K562 (cell line): ENCODE measurements at regions not wholly inside any gene's neighbourhood (a gene's known extent, or its start where the extent isn't known, plus 50 kb on each side); places are given as distances from the start of the nearest gene placed in this dataset.

Experiments used
- ATAC-seq: fragments of 200-7000 bp; cut with Tn5 transposase; 3 replicates; pipeline ENCODE4 v1.9.1; 2020; ENCODE audit warnings: moderate library complexity
- BruUV-seq: library from RNA; stranded (reverse); fragments of 400-500 nt; replicated peaks from 2 replicates; lab custom pipeline; 2021; lab: Mats Ljungman, UMichigan
- CTCF ChIA-PET: fragments of 300-600 bp; formaldehyde crosslinking; extraction: SDS; loops from one replicate; lab custom pipeline; 2021; ENCODE audit warnings: low intra/inter-chr PET ratio; lab: Yijun Ruan, JAX
- POLR2A ChIA-PET: fragments of 300-600, 350-650 bp; sonication (Branson Sonifier 250); formaldehyde crosslinking; extraction: SDS; loops from one replicate; lab custom pipeline; 2021; ENCODE audit warnings: antibody characterized with exemption, inconsistent platforms; lab: Yijun Ruan, JAX
- DNase-seq, 4 experiments: peaks; one replicate each; pipeline versions ENCODE4 v3.0.0 to v3.0.0-alpha.2; 2011 to 2018; ENCODE audit warnings: low spot score in 3 of 4, mixed read lengths in 3 of 4; ENCODE audit errors: extremely low read depth in 1 of 4
- FAIRE-seq: peaks from 2 replicates; lab custom pipeline; 2011; peaks lifted over from hg19 to GRCh38; lab: Jason Lieb, UNC
- H2AFZ ChIP-seq: 2 replicates; pipeline ENCODE4 v1.6.0; 2011; ENCODE audit warnings: low read depth, low read length, control low read depth, inconsistent platforms
- H3K27ac ChIP-seq: fragments of 200-600 bp; 3 replicates; pipeline ENCODE4 v1.8.0; 2011; ENCODE audit warnings: low read depth, mild to moderate bottlenecking, control low read depth, inconsistent platforms, low read length, moderate library complexity, mixed read lengths; ENCODE audit errors: extremely low read depth
- H3K27me3 ChIP-seq, 2 experiments: fragments of 300-600 bp in 1 of 2; 2 replicates in 1 of 2; 3 replicates in 1 of 2; pipeline versions ENCODE4 v1.6.0 to v1.8.0; 2011; ENCODE audit warnings: inconsistent platforms in 2 of 2, low read length in 2 of 2, mild to moderate bottlenecking in 1 of 2, mixed read lengths in 1 of 2, moderate library complexity in 1 of 2; ENCODE audit not compliant: control insufficient read depth in 2 of 2, insufficient read depth in 2 of 2
- H3K36me3 ChIP-seq: fragments of 300-600 bp; 3 replicates; pipeline ENCODE4 v1.8.0; 2011; ENCODE audit warnings: mild to moderate bottlenecking, low read length, inconsistent platforms; ENCODE audit not compliant: control insufficient read depth, insufficient read depth
- H3K4me1 ChIP-seq, 2 experiments: fragments of 200-600 bp in 1 of 2; replicated peaks in 1 of 2; 2 replicates in 1 of 2; 3 replicates in 1 of 2; pipeline versions ENCODE4 v1.5.1 to v1.8.0; 2011; ENCODE audit warnings: inconsistent platforms in 2 of 2, low read length in 2 of 2, mild to moderate bottlenecking in 1 of 2, mixed read lengths in 1 of 2, moderate library complexity in 1 of 2; ENCODE audit not compliant: control insufficient read depth in 2 of 2, insufficient read depth in 2 of 2
- H3K4me2 ChIP-seq: 2 replicates; pipeline ENCODE4 v1.6.1; 2011; ENCODE audit warnings: low read length, control low read depth, inconsistent platforms, mixed read lengths; ENCODE audit not compliant: insufficient read depth
- H3K4me3 ChIP-seq: fragments of 200-600 bp; sonication (generic), shearing (Covaris generic); 2 replicates; pipeline ENCODE4 v1.5.1; 2016; ENCODE audit warnings: control low read depth, inconsistent platforms
- H3K79me2 ChIP-seq: fragments of 200-600 bp; 3 replicates; pipeline ENCODE4 v1.8.0; 2011; ENCODE audit warnings: low read length, inconsistent platforms; ENCODE audit not compliant: control insufficient read depth, insufficient read depth
- H3K9ac ChIP-seq, 2 experiments: 2 replicates each; pipeline versions ENCODE4 v1.6.0 to v1.6.1; 2011; ENCODE audit warnings: low read depth in 2 of 2, low read length in 2 of 2, control low read depth in 1 of 2, inconsistent platforms in 1 of 2, mild to moderate bottlenecking in 1 of 2, mixed read lengths in 1 of 2; ENCODE audit not compliant: insufficient read depth in 1 of 2
- H3K9me1 ChIP-seq: one replicate; pipeline ENCODE4 v1.6.0; 2011; ENCODE audit warnings: inconsistent platforms, mild to moderate bottlenecking, low read length, moderate library complexity; ENCODE audit not compliant: control insufficient read depth, insufficient read depth
- H3K9me3 ChIP-seq: replicated peaks from 2 replicates; pipeline ENCODE4 v1.5.1; 2011; ENCODE audit warnings: low read depth, low read length, inconsistent platforms; ENCODE audit not compliant: control insufficient read depth, insufficient read depth
- H4K20me1 ChIP-seq: replicated peaks from 2 replicates; pipeline ENCODE4 v1.6.1; 2011; ENCODE audit warnings: low read length, inconsistent platforms, mixed read lengths; ENCODE audit not compliant: control insufficient read depth, insufficient read depth
- BRD9 ChIP-seq: fragments of 450-650 bp; IDR thresholded peaks from 2 replicates; pipeline ENCODE4 v1.6.1; 2018; ENCODE audit warnings: low read depth; ENCODE audit not compliant: partially characterized antibody
- ETV6 ChIP-seq, 3 experiments: fragments of 150-350 bp in 1 of 3; sonication (generic) in 1 of 3; formaldehyde crosslinking in 1 of 3; IDR thresholded peaks; 2 replicates each; pipeline versions ENCODE4 v1.6.1 to v1.8.0; 2014 to 2022; ENCODE audit warnings: borderline replicate concordance in 2 of 3, low read depth in 2 of 3, antibody characterized with exemption in 1 of 3, low read length in 1 of 3, mild to moderate bottlenecking in 1 of 3, missing genetic modification reagents in 1 of 3
- FOXJ2 ChIP-seq: fragments of 200-800 bp; sonication (Bioruptor generic); IDR thresholded peaks from 2 replicates; pipeline ENCODE4 v1.6.1; 2016; ENCODE audit warnings: missing genetic modification characterization, missing compliant biosample characterization
- GTF2B ChIP-seq: IDR thresholded peaks from 2 replicates; pipeline ENCODE4 v1.6.1; 2011; ENCODE audit not compliant: insufficient read length; ENCODE audit errors: extremely low read depth
- HSF4 ChIP-seq: fragments of 250-450 bp; sonication (Bioruptor Pico); IDR thresholded peaks from 2 replicates; pipeline ENCODE4 v2.1.2; 2022; ENCODE audit warnings: mild to moderate bottlenecking, moderate library complexity, borderline replicate concordance
- JUN ChIP-seq, 2 experiments: sonication (generic) in 1 of 2; formaldehyde crosslinking in 1 of 2; IDR thresholded peaks; 2 replicates each; pipeline versions ENCODE4 v1.6.1 to v1.8.0; 2012 to 2022; ENCODE audit warnings: borderline replicate concordance in 2 of 2, mild to moderate bottlenecking in 2 of 2, improper control_type of control experiment in 1 of 2, low read depth in 1 of 2, low read length in 1 of 2, missing genetic modification reagents in 1 of 2
- KDM2B ChIP-seq: fragments of 250-450 bp; sonication (Bioruptor Pico); IDR thresholded peaks from 2 replicates; pipeline ENCODE4 v1.8.0; 2021; ENCODE audit warnings: mild to moderate bottlenecking, moderate library complexity
- MTF1 ChIP-seq: fragments of 250-450 bp; sonication (Bioruptor Pico); IDR thresholded peaks from 2 replicates; pipeline ENCODE4 v1.9.0; 2021; ENCODE audit warnings: moderate library complexity, mild to moderate bottlenecking, inconsistent platforms, borderline replicate concordance
- PPARD ChIP-seq: fragments of 250-450 bp; sonication (Bioruptor Pico); IDR thresholded peaks from 2 replicates; pipeline ENCODE4 v1.8.0; 2022; ENCODE audit warnings: inconsistent platforms, mild to moderate bottlenecking, moderate library complexity
- SRSF1 ChIP-seq: fragments of 200-400 bp; formaldehyde crosslinking; IDR thresholded peaks from 2 replicates; pipeline ENCODE4 v1.6.1; 2017; ENCODE audit warnings: mild to moderate bottlenecking, low read depth, low read length, moderate library complexity
- YY1 ChIP-seq, 3 experiments: IDR thresholded peaks; 2 replicates each; pipeline ENCODE4 v1.6.1; 2011; ENCODE audit warnings: low read length in 2 of 3, mild to moderate bottlenecking in 2 of 3, moderate library complexity in 2 of 3, borderline replicate concordance in 1 of 3, control low read depth in 1 of 3, low read depth in 1 of 3; ENCODE audit not compliant: insufficient read depth in 3 of 3, insufficient replicate concordance in 2 of 3, control insufficient read depth in 1 of 3, insufficient read length in 1 of 3; ENCODE audit errors: extremely low read depth in 1 of 3
- ZNF263 ChIP-seq: sonication (generic); formaldehyde crosslinking; IDR thresholded peaks from 2 replicates; pipeline ENCODE4 v1.8.0; 2022; ENCODE audit warnings: mild to moderate bottlenecking, missing genetic modification reagents, borderline replicate concordance
- ZNF354B ChIP-seq: fragments of 250-450 bp; sonication (Bioruptor Pico); IDR thresholded peaks from 2 replicates; pipeline ENCODE4 v1.4.0; 2020
- ZNF395 ChIP-seq: fragments of 200-800 bp; sonication (Bioruptor generic); IDR thresholded peaks from 2 replicates; pipeline ENCODE4 v1.6.1; 2017; ENCODE audit warnings: missing genetic modification characterization, missing compliant biosample characterization
- ZNF740 ChIP-seq, 3 experiments: fragments of 200-800 bp in 1 of 3; sonication (Bioruptor generic) in 1 of 3; sonication (generic) in 1 of 3; formaldehyde crosslinking in 1 of 3; IDR thresholded peaks; 2 replicates each; pipeline versions ENCODE4 v1.6.1 to v1.8.0; 2016 to 2022; ENCODE audit warnings: mild to moderate bottlenecking in 2 of 3, missing compliant biosample characterization in 2 of 3, missing genetic modification characterization in 2 of 3, missing genetic modification reagents in 1 of 3
- WGBS: fragments of 100-300 bp; shearing (Covaris generic); methylation state at CpG from one replicate; pipeline ENCODE4 v1.1.6; 2016; ENCODE audit warnings: low coverage, mixed read lengths; ENCODE audit not compliant: insufficient coverage; ENCODE audit errors: missing lambda C conversion rate; 5-methylcytosine and 5-hydroxymethylcytosine counted together
- in situ Hi-C: fragments of 300-500 bp; cut with MboI; formaldehyde crosslinking; loops from 4 replicates; pipeline ENCODE4 v1.15.0; 2018; ENCODE audit warnings: inconsistent platforms, mixed read lengths
- intact Hi-C: fragments of 100-400 bp; cut with micrococcal nuclease; formaldehyde crosslinking; loops from 2 replicates; pipeline ENCODE4 v1.14.2; 2022

GRCh38 chr1:88557014-88557413, 127.1 kb upstream of the PKN2 start:
- Histone ChIP-seq H3K79me2 (no peaks in the 10 kb centered on the region), H3K27ac (no peak overlapping the region), H4K20me1 (no peaks in the 10 kb centered on the region), H2AFZ (no peak overlapping the region), H3K4me2 (no peak overlapping the region), H3K27me3 (no peaks in the 10 kb centered on the region), H3K9ac (no peak overlapping the region), H3K4me1 (no peaks in the 10 kb centered on the region; a peak in 1 of 5 replicates), H3K36me3 (no peaks in the 10 kb centered on the region), H3K9me3 (no peaks in the 10 kb centered on the region), H3K4me3 (no peak overlapping the region), H3K9me1 (no peaks in the 10 kb centered on the region)
- no TSS peak for BruUV-seq
- ChIA-PET POLR2A (interaction anchor here (0.7 kb wide), 1 partner anchor 12 kb away, joined by 3 read pairs; no protein-coding TSS in a partner anchor), CTCF (no interaction called here)
- ATAC-seq (no peak; the same call in 2 of the 3 replicates), FAIRE-seq (no peak), DNase-seq (no peak)
- intact Hi-C loops: no loop called here
- WGBS: 8% methylated on average over 3 of the region's 3 CpGs
- in situ Hi-C loops: no loop called here
- TF ChIP-seq PPARD (CRISPR knock-in tag) (no peak), YY1 (IDR thresholded peaks at IDR 0.05; ENCODE audit: borderline replicate concordance in 1 of 3, control insufficient read depth in 1 of 3, extremely low read depth in 1 of 3, insufficient read depth in 3 of 3, insufficient read length in 1 of 3, insufficient replicate concordance in 2 of 3, low read depth in 1 of 3, low read length in 2 of 3) (no peak), JUN (IDR thresholded peaks at IDR 0.05; ENCODE audit: borderline replicate concordance, low read depth, low read length) (no peak), JUN (CRISPR knock-in tag; IDR thresholded peaks at IDR 0.05; ENCODE audit: borderline replicate concordance) (no peak), ZNF263 (CRISPR knock-in tag) (no peak), GTF2B (no peak), ETV6 (IDR thresholded peaks at IDR 0.05; ENCODE audit: borderline replicate concordance in 1 of 2, low read depth in 2 of 2, low read length in 1 of 2) (no peak), ETV6 (CRISPR knock-in tag; IDR thresholded peaks at IDR 0.05; ENCODE audit: borderline replicate concordance) (no peak), ZNF740 (CRISPR knock-in tag; IDR thresholded peaks at IDR 0.05) (no peak), ZNF740 (tag; IDR thresholded peaks at IDR 0.05) (no peak), SRSF1 (no peak), BRD9 (no peak), ZNF354B (CRISPR knock-in tag) (no peak), HSF4 (CRISPR knock-in tag) (no peak), KDM2B (CRISPR knock-in tag) (no peak), MTF1 (no peak), FOXJ2 (tag) (no peak), ZNF395 (CRISPR knock-in tag) (no peak)
